LNCaP clone FGC (cell line): ENCODE measurements at regions not wholly inside any gene's neighbourhood (a gene's known extent, or its start where the extent isn't known, plus 50 kb on each side); places are given as distances from the start of the nearest gene placed in this dataset.

ENCODE experiments used
- DNase-seq: peaks from one replicate; pipeline ENCODE4 v3.0.0-alpha.2; 2011; ENCODE audit warnings: low read depth
- H3K4me3 ChIP-seq: 2 replicates; pipeline ENCODE4 v1.5.1; 2011; ENCODE audit warnings: mild to moderate bottlenecking, low read depth, low read length, control low read depth
- CTCF ChIP-seq: IDR thresholded peaks from 2 replicates; pipeline ENCODE4 v1.5.1; 2012; ENCODE audit warnings: mild to moderate bottlenecking; ENCODE audit not compliant: control insufficient read depth, insufficient read depth; ENCODE audit errors: extremely low read depth

GRCh38 chr1:106787520-106787919 is 269.0 kb upstream of the PRMT6 start:
- no peak overlapping the region for H3K4me3 ChIP-seq
- TF ChIP-seq CTCF, result no peak
- DNase-seq, result no peak

- DNase-seq, result no peak
- TF ChIP-seq CTCF, result no peak
- H3K4me3 ChIP-seq, result no peak overlapping the region
Measured at GRCh38 chr1:106789686-106790085, 266.8 kb upstream of the PRMT6 start.

- no peak for DNase-seq
- no peak for TF ChIP-seq CTCF
- H3K4me3 ChIP-seq, result no peak overlapping the region
Measured at GRCh38 chr1:106791041-106791440, 265.4 kb upstream of the PRMT6 start.

- DNase-seq, result no peak
- no peak overlapping the region for H3K4me3 ChIP-seq
- TF ChIP-seq CTCF, result no peak
Measured at GRCh38 chr1:106793651-106794050, 262.8 kb upstream of the PRMT6 start.

GRCh38 chr1:106798991-106799390 is 257.5 kb upstream of the PRMT6 start:
- no peak for TF ChIP-seq CTCF
- no peak overlapping the region for H3K4me3 ChIP-seq
- DNase-seq, result no peak

GRCh38 chr1:106802181-106802580 is 254.3 kb upstream of the PRMT6 start:
- DNase-seq, result no peak
- no peak overlapping the region for H3K4me3 ChIP-seq
- TF ChIP-seq CTCF, result no peak

GRCh38 chr1:106814418-106814817 is 242.1 kb upstream of the PRMT6 start:
- DNase-seq, result no peak
- H3K4me3 ChIP-seq, result no peak overlapping the region
- no peak for TF ChIP-seq CTCF
